ENCODE measurements at regions not wholly inside any gene's neighbourhood (a gene's known extent, or its start where the extent isn't known, plus 50 kb on each side); places are given as distances from the start of the nearest gene placed in this dataset.

DNA sequence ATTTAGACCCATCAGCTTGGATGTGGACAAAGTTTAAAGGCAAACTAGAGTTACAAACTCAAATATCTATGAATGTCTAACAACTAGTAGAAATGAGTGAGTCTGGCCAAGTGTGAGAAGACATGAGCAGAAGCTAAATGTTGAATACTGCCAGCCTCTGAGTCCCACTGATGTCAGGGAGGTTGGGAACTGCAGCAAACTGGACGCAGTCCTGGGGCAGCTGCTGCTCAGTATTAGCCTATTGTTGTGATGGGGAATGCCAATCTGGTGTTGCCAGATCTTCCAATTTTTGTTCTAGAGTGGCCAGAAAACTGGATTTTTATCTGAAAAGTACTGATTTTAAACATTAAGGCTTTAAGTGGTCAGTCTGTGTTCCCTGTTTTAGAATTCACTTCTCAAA is 770.4 kb upstream of the STXBP6 start:
- TF ChIP-seq, protein P1, sequence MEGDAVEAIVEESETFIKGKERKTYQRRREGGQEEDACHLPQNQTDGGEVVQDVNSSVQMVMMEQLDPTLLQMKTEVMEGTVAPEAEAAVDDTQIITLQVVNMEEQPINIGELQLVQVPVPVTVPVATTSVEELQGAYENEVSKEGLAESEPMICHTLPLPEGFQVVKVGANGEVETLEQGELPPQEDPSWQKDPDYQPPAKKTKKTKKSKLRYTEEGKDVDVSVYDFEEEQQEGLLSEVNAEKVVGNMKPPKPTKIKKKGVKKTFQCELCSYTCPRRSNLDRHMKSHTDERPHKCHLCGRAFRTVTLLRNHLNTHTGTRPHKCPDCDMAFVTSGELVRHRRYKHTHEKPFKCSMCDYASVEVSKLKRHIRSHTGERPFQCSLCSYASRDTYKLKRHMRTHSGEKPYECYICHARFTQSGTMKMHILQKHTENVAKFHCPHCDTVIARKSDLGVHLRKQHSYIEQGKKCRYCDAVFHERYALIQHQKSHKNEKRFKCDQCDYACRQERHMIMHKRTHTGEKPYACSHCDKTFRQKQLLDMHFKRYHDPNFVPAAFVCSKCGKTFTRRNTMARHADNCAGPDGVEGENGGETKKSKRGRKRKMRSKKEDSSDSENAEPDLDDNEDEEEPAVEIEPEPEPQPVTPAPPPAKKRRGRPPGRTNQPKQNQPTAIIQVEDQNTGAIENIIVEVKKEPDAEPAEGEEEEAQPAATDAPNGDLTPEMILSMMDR (IDR thresholded peaks at IDR 0.05; ENCODE audit: poor library complexity), result no peak
- TF ChIP-seq EZH2 (IDR thresholded peaks at IDR 0.05; ENCODE audit: borderline replicate concordance) (no peak), EZH2phosphoT487 (IDR thresholded peaks at IDR 0.05; ENCODE audit: low read depth, severe bottlenecking, unreplicated experiment) (no peak)

Data from hepatocyte (in vitro differentiated cells).